ENCODE measurements at regions not wholly inside any gene's neighbourhood (a gene's known extent, or its start where the extent isn't known, plus 50 kb on each side); places are given as distances from the start of the nearest gene placed in this dataset.

DNA sequence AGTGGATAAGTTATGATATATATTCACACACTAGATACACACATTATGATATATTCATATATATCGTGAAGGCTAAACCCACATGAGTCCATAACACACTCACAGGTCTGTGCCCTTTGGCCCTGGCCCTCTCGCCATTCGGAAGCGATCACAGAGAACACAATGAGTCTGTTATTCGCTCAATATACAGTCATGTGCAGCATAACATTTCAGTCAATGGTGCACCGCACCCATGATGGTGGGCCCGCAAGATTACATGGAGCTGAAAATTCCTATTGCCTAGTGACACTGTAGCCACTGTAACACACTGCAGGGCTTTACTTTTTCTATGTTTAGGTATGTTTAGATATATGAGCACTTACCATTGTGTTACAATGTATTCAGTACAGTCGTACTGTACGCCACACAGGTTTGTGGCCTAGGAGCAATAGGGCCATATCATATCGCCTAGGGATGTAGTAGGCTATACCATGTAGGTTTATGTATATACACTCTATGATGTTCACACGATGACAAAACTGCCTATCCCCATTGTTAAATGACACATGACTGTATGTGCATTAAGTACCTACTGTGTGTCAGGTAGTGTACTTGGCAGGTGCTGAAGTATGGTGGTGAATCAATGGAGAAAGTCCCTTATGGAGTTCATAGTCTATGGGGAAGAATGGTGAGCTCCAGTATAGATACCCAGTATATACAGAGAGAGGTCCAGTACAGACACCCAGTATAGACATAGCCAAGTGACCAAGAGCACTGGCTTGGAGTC, 198.8 kb upstream of the KLF14 start:
- no peak for DNase-seq

DNA sequence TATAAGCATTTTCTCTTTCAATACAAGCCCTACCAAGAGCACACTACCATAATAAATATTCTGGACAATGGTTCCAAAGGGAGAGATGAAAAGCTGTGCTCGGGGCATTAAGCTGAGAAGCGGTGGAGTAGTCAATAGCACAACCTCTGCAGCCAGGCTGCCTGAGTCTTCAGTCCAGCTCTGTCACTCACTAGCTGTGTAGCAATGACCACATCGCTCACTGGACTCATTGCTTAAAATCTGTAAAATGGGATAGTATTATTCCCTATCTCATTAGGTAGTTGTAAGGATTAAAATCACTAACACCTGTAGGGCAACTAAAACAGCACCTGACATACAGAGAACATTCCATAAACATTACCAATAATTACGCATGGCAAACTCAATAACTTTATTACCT, 199.9 kb upstream of the KLF14 start:
- DNase-seq, result no peak

DNA sequence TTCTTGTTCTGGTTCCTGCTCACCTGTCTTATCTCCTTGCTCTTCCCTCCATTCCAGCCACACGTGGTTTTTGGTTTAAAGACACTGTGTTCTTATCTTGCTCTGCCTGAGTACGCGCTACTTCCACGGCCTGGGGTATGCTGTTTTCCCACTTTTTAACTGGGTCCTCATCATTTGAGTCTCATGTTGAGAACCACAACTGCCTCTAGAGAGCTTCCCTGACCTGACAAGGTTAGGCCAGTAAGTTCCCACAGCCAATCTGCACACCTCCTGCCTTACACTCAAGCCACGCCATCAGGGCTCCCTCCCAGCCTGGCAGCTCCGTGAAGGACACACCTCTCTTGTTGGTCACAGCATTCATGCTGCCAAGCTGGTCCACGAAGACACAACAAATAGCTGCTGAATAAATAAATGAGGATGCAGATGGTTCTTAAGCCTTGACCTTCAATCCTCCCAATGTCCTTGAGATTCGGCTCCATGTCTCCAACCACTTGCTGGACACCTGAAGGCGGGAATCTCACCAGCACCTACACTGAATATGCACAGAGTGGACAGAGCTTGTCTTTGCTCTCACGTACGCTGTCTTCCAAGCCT, 201.7 kb upstream of the KLF14 start:
- no peak for DNase-seq

DNA sequence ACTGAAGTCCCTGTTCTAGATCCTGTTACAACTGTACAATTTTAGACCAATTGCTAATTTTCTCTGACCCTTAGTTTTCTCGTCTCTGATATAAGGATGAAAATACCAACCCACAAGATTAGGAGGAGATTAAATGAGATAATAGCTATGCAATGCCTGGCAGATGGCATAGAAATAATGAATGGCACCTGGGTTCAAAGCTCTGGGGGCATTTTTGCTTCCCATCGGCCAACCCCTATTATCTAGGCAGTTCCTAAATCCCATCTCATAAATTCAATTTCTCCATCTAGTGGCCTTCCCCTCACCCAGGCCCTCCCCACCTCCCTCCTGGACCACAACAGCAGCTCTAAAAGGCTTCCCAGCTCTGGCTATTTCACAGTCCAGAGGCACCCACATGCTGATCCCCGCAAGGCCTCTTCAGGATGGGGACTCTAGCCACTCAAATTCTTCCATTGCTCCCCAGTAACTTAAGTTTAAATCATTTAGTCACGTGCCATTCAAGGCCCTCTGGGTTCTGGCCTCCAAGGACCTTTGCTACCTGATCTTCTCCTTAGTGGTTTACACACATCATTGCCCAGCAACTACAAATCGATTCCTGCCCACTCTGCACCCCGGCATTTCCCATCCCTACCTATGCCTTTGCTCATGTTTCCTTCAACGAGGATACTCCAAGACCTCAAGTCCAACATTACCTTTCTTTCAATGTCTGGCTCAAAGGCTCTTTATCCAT, 202.4 kb upstream of the KLF14 start:
- no peak for DNase-seq

DNA sequence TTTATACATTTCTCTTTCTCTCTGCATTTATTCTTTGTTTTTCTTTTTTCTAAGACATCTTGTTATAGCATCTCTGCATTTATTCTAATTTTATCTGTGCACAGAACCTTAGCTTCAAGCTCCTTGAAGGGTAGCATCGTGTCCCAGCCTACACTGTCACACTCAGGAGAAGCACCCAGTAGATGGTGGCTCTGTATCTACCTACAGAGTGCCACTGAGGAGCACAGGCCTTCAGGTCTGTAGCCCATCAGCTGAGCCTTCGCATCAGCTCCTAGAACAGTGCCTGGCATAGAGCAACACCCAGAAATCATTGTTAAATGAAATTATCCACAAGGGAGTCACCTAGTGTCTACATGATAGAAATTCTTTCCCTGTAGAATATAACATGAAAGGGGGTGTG, 203.0 kb upstream of the KLF14 start:
- no peak for DNase-seq

DNA sequence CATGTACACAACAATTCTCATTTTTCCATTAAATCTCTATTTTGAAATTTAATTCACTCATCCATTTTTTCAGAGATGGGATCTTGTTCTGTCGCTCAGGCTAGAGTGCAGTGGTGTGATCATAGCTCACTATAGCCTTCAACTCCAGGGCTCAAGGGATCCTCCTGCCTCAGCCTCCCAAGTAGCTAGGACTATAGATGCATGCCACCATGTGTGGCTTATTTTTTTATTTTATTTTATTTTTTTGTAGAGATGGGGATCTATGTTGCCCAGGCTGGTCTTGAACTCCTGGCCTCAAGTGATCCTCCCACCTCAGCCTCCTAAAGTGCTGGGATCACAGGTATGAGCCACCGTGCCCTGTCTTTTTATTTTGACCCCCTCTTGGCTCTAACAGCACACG, 203.8 kb upstream of the KLF14 start:
- no peak for DNase-seq

DNA sequence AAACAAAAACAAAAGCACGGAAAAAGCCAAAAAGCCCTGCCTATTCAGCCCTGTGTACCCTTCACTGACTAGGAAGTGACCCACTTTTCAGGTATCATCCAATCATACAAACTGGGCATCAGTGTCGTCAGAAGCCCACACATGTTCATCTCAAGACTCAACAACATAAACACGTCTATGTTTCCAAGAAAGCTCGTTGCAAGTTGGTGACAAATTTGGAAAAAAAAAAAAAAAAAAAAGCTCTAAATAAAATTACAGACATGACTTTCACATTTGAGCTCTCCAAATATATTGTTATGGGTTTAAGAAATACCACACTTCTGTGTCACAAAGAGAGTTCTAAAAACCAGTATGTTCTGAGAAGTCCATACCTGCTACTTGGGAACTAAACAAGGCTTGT, 204.7 kb upstream of the KLF14 start:
- no peak for DNase-seq

DNA sequence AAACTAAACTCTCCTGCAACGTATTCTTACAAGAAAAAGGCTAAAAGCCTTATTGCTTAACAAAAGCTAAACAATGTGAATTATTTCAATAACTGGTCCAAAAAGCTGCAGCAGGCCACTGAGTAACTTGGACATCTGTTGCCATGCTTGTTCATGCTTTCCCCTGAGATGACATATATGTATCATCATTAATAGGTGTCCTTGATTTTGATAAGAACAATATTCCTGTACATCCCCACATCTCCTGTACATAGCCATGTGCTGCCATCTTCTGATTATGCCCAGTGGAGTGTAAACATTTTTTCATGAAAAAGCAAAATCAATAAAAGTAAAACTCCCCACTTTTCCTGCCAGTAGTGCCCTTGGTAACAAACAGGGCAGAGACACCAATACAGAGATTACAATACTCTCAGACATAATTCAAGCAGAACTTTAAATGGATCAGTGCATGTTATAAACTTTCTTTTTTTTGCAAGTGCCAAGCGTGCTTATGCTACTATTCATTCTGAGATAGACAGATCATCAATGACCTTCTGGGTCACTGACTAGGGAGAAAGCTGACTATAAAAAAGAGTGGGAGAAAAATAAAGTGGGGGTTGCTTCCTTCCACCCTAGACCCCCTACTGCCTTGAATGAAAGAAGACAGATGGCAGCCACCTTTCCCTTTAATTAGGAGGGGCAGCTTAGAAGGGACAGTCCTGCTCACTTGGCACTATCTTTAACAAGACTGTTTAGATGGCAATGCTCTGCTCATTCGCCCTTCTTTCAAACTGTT, 205.5 kb upstream of the KLF14 start:
- DNase-seq, result no peak

DNA sequence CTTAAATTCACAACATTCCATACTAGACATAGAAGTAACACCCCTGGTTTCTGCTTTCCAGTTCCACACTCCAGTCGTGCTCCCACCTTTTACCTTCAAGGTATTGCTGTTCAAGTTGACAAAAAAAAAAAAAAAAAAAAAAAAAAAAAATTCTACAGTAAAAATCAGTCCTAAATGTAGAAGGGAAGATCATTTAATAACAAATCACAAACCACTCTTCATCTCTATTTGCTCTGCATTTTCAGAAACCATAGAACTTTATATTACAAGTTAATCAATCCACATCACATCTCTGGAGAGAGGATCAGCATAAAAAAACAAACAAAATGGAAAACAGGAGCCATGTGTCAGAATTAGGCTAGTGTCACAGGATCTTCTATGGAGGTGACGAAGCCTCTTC, 206.3 kb upstream of the KLF14 start:
- no peak for DNase-seq

DNA sequence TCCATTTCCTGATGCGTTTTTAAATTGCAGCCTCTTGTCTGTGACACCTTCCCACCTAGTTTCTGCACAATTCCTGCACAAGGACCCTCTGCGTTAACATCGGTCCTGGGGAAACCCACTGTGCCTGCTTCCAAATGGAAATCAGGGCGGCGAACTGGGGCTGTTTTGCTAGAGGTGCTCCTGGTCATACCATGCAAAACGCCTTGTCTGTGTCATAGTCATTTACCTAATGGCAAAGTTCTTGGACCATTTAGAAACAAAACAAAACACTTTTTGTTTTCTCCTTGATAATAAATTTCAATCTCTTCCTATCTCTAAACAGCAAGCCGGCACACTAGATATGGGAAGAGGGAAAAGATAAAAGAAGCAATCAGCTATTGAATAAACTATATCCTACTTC, 206.9 kb upstream of the KLF14 start:
- DNase-seq, result no peak

DNA sequence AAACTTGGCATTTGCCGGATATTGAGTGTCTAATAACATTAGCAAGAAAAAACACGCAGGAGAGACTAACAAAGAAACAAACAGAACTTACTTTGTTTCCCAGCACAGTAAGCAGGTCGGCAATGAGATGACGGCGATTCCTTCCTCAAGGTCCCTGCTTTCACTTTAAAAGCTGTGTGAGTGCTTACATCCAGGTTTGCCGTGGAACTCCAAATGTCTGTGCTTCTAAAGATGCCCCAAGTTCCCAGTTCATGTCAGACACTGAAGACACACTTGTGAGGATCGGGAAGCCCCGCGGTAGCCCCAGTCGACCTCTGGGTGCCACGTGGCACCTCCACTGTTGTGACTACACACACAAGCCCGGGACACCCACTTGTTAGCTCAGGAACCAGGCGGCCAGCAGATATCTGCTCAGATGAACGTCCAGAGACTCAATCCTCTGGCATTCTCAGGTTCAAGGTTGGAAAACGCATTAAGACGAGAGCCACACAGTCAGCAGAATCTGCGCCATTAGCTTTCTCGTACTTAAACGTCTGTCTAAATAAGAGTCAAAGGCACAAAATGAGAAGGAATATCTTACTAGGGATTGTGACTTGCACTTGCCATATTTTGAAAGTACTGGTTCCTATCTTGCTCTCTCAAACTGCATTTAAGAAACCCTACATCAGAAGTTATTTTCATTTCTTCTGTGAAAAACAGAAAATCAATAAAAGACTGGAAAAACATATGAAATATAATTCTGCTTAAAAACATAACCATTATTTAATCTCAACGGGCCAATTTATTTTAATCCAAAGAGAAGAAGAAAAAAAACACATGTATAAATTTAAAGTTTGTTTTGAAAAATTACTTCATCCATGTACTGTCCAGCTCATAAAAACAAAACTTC, 207.6 kb upstream of the KLF14 start:
- DNase-seq, result no peak

DNA sequence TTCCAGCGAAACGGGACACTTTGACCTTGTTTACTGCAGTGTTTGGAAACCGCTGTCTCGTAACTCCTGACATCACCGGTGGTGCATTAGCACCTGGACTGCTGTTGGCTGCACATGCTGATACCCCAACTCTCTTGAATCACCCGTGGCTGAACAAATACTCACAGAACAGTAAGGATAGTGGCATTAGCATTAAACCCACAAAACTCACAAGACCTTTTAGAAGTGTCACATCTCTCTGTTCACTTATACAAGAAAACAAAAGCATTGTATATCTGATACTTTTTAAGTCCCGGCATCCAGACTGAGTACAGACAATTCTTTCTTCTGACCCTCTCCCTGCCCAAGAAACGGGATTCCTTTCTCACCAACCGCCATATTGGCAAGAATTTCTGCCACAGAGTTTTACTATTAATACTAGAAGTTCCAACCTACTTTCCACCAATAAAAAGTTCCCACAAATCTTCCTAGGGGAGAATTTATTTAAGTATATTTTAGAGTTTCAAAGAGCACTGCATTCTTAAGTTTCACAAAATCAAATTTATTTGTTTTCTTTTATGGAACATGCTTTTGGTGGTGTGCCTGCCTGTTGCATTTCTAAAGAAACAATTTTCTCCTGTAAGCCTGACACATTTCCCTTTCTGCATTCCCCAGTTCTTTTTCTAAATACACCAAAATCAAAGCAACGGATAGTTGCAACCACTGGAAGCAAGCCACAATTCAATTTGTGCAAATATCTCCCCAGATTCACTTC, 208.4 kb upstream of the KLF14 start:
- no peak for DNase-seq

DNA sequence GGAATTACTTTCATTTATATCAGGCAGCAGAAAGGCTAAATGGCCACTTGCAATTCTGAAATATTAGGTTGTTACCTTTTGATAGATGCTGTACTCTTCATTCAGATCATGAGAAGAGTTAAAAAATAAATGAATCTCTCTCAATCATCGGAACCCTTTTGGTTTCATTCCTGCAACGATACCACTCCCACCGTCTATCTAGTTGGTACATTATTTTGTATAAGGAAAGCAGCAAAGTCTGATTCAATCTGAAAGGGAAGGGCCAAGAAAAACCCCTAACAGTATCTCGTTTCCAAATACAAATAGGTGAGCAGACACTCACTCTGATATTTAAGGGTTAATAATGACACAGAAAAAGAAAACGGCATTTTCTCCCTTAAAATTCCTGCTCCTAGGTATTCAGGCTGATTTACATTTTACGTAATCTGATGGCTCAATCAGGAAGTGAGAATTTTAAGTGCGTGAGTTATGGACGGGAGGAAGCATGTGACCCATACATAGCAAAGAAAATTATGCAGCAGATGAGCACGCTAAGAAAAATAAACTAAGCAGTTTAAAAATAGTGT, 209.4 kb upstream of the KLF14 start:
- no peak for DNase-seq

DNA sequence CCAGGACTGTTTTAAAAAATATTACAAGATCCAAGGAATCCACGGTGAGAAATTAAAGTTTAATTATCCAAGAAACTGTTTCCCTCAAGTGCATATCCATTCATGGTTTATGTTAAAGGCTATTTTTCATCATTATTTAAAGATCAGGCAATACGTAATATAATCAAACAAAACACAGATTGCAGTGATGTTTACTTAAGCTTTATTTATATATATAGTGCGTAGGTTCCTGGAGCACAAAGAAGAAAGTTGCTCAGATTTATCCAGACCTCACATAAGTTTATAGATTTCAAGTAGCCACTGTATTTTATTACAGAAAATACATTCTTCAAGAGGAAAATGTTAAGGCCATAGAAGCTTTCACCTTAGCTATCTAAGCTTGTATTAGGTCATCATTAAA, 210.0 kb upstream of the KLF14 start:
- no peak for DNase-seq

DNA sequence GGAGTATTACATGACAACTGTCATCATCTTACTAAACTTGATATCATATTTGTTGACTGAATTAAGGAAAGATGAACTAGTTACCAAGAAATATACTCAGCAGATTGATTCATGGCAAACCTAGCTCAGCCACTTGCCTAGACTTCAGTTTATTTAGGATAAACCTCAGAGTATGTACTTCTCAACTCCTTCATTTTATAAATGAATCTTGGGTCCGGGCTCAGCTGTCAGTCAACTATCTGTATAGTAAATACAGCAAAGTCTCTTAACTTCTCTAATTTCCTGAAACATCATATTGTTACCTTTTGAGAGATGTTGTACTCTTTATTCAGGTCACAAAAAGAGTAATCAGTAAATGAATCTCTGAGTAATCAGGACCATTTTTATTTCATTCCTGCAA, 211.0 kb upstream of the KLF14 start:
- DNase-seq, result no peak

DNA sequence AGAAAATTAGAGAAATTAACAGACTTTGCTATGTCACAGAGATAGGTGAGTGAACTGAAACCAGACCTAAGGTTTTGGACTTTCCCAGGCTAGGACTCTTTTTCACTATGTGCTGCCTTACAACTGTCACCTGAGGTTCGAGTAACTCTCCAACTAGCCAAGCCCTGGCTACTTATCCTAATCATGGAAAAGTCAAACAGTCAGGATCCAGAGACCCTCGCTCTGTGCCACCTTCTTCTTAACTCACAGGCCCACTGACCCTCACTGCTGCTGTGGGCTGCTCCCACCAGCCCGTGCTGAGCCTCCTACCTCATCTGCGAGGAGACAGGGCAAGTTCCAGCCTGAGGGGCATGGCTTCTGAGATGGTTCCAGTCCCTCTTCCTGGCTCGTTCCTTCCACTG, 211.4 kb upstream of the KLF14 start:
- DNase-seq, result no peak

DNA sequence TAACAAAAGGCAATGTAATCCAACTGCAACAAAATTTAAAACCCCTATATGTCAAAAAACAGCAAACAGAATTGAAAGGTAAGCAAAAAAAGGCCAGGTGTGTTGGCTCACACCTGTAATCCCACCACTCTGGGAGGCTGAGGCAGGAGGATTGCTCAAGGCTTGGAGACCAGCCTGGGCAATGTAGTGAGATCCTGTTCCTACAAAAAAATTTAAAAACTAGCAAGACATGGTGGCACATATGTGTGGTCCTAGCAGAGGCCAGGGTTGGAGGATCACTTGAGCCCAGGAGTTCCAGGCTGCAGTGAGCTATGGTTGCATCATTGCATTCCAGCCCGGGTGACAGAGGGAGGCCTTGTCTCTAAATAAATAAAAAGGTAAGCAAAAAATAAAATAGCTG, 212.1 kb upstream of the KLF14 start:
- no peak for DNase-seq

DNA sequence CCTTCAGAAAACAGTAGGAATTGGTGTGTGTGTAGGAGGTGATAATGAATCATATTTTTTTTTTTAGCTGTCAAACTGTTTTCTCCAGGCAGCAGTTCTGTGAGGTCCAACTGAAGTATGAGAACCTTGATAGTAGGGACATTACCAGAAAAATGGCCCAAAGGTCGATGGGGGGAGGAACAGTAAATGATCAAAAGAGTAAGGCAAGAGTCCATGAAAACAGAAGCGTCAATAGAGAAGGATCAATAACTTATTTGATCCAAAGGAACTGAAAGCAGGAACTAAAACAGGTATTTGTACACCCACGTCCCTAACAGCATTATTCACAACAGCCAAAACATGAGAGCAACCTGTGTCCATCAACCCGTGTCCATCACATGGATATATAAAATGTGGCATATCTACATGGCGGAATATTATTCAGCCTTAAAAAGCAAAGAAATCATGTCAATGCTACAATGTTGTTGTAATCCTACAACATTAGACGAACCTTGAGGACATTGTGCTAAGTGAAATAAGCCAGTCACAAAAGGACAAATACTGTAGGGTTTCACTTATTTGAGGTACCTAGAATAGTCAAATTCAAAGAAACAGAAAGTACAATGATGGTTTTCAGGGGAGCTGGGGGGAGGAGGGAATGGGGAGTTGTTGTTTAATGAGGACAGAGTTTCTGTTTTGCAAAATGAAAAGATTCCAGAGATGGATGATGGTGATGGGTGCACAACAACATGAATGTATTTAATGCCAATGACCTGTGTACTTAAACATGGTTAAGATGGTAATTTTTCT, 214.0 kb upstream of the KLF14 start:
- no peak for DNase-seq

DNA sequence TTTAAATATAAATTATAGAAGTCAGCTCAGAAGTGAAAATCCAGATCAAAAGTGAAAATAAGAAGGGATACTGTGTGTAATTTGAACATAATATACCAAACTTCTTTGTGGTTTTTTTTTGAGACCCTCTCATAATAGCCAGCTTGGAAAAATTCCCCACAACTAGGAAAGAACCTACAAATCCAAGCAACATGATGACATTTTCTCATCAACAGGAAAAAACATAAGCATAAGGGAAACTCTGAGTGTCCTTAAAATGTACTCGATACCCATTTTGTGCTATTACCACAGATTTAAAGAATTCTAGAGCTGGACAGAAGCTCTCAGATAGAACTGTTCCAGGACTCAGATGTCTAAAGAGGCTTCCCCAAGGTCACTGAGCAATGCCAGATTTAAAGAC, 214.8 kb upstream of the KLF14 start:
- DNase-seq, result no peak

DNA sequence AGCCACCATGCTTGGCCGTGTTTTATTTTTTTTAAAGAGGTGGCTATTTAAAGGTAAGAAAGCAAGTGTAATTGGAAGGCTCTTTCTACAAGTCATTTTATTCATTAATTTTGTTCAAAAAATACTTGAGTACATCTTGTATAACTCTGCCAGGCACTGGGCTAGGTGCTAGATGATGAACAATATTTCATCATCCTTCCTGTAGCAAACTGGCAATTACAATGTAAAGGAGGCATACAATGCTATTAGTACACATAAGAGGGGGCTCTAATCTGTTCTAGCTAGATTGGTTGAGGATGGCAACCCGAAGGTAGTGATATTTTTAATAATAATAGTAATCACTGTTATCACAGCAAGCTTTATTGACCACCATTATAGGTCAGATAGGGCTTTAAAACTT, 215.5 kb upstream of the KLF14 start:
- DNase-seq, result no peak

DNA sequence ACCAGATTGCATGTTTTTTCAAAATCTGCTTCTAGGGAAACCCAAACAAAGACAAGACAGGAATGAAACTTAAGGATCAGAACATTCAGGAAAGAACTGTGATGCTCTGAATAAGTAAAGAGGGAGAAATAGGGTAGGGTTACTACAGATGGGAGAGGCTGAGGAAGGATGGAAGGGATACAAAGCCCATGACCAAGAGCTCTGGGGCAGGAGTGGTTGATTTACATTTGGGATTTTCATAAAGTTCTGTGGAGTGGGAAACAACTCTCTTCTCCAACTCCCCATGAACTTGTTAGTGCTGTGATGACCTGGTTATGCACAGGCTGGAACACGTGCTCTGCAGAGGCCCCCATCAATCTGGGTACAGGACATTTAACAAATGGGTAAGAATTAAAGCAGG, 216.0 kb upstream of the KLF14 start:
- DNase-seq, result no peak
